HL-60 (cell line): ENCODE measurements at regions not wholly inside any gene's neighbourhood (a gene's known extent, or its start where the extent isn't known, plus 50 kb on each side); places are given as distances from the start of the nearest gene placed in this dataset.

Source experiments
- DNase-seq, 2 experiments: peaks; one replicate each; pipeline ENCODE4 v3.0.0-alpha.2; 2010 to 2020; ENCODE audit warnings: low read depth in 1 of 2, low spot score in 1 of 2
- H3K27ac ChIP-seq: fragments of 250-450 bp; sonication (Bioruptor Pico); replicated peaks from 2 replicates; pipeline ENCODE4 v1.5.1; 2020; ENCODE audit warnings: mild to moderate bottlenecking, moderate library complexity
- H3K27me3 ChIP-seq: fragments of 250-450 bp; sonication (Bioruptor Pico); 2 replicates; pipeline ENCODE4 v1.5.1; 2021; ENCODE audit warnings: mild to moderate bottlenecking, moderate library complexity; ENCODE audit not compliant: insufficient read depth, poor library complexity, severe bottlenecking
- H3K4me3 ChIP-seq: replicated peaks from 2 replicates; pipeline ENCODE4 v1.5.1; 2011; ENCODE audit warnings: mild to moderate bottlenecking, control low read depth, low read length; ENCODE audit not compliant: insufficient read depth
- GABPA ChIP-seq: IDR thresholded peaks from 2 replicates; pipeline ENCODE4 v1.6.1; 2012; ENCODE audit warnings: low read depth
- POLR2AphosphoS5 ChIP-seq: IDR thresholded peaks from 2 replicates; pipeline ENCODE4 v1.6.1; 2012; ENCODE audit warnings: low read depth
- SPI1 ChIP-seq: IDR thresholded peaks from 2 replicates; pipeline ENCODE4 v1.6.1; 2012; ENCODE audit warnings: low read depth, mild to moderate bottlenecking, borderline replicate concordance
- TF ChIP-seq, protein P1 (sequence below): IDR thresholded peaks from one replicate; pipeline ENCODE4 v1.5.1; 2011; ENCODE audit warnings: low read length, control low read depth, inconsistent platforms; ENCODE audit not compliant: insufficient read depth
- TF ChIP-seq, protein P2 (sequence below): IDR thresholded peaks from 2 replicates; pipeline ENCODE4 v1.6.1; 2012; ENCODE audit warnings: low read depth; ENCODE audit not compliant: insufficient replicate concordance

DNA sequence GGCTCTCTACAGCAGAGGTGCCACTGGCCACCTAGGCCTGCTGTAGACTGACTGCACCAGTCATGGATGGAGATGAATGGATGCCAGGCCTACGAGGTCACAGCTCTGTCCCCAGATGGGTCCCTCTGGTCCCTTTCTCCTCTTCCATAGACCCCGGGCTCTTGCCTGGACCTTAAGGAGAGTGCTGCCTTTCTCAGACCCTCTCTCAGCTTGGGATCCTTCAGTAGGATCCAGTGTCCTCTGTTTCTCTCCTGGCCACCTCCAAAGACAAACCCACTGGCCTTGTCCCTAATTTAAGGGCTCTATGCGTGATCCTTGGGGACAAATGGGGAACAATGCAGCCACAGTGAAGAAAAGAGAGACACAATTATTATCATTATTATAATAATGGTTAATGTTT, 189.3 kb upstream of the C16orf82 start:
- no peak overlapping the region for H3K4me3 ChIP-seq
- H3K27ac ChIP-seq: no peak overlapping the region
- TF ChIP-seq, protein P1, sequence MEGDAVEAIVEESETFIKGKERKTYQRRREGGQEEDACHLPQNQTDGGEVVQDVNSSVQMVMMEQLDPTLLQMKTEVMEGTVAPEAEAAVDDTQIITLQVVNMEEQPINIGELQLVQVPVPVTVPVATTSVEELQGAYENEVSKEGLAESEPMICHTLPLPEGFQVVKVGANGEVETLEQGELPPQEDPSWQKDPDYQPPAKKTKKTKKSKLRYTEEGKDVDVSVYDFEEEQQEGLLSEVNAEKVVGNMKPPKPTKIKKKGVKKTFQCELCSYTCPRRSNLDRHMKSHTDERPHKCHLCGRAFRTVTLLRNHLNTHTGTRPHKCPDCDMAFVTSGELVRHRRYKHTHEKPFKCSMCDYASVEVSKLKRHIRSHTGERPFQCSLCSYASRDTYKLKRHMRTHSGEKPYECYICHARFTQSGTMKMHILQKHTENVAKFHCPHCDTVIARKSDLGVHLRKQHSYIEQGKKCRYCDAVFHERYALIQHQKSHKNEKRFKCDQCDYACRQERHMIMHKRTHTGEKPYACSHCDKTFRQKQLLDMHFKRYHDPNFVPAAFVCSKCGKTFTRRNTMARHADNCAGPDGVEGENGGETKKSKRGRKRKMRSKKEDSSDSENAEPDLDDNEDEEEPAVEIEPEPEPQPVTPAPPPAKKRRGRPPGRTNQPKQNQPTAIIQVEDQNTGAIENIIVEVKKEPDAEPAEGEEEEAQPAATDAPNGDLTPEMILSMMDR: no peak
- no peak for TF ChIP-seq GABPA
- no peak for DNase-seq
- no peaks in the 10 kb centered on the region for H3K27me3 ChIP-seq

DNA sequence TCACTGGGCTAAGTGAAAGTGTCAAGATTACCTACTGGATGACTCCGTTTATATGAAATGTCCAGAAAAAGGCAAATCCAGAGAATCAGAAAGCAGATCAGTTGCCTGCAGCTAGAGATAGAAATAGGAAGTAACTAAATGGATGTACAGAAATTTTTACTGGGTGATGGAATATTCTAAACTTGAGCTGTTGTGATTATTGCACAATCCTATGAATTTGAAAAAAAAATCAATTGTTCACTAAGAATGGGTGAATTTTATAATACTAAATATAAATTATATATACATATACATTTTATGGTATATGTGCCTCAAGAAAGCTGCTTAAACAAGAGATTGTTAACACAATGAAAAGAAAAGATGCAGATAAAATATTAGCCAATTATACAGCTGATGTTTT, 181.1 kb upstream of the C16orf82 start:
- Histone ChIP-seq H3K27ac (no peak overlapping the region), H3K27me3 (no peaks in the 10 kb centered on the region), H3K4me3 (no peak overlapping the region)
- TF ChIP-seq POLR2AphosphoS5 (no peak), GABPA (no peak), SPI1 (no peak)
- TF ChIP-seq, protein P2, sequence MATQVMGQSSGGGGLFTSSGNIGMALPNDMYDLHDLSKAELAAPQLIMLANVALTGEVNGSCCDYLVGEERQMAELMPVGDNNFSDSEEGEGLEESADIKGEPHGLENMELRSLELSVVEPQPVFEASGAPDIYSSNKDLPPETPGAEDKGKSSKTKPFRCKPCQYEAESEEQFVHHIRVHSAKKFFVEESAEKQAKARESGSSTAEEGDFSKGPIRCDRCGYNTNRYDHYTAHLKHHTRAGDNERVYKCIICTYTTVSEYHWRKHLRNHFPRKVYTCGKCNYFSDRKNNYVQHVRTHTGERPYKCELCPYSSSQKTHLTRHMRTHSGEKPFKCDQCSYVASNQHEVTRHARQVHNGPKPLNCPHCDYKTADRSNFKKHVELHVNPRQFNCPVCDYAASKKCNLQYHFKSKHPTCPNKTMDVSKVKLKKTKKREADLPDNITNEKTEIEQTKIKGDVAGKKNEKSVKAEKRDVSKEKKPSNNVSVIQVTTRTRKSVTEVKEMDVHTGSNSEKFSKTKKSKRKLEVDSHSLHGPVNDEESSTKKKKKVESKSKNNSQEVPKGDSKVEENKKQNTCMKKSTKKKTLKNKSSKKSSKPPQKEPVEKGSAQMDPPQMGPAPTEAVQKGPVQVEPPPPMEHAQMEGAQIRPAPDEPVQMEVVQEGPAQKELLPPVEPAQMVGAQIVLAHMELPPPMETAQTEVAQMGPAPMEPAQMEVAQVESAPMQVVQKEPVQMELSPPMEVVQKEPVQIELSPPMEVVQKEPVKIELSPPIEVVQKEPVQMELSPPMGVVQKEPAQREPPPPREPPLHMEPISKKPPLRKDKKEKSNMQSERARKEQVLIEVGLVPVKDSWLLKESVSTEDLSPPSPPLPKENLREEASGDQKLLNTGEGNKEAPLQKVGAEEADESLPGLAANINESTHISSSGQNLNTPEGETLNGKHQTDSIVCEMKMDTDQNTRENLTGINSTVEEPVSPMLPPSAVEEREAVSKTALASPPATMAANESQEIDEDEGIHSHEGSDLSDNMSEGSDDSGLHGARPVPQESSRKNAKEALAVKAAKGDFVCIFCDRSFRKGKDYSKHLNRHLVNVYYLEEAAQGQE: no peak
- TF ChIP-seq, protein P1: no peak
- no peak for DNase-seq

DNA sequence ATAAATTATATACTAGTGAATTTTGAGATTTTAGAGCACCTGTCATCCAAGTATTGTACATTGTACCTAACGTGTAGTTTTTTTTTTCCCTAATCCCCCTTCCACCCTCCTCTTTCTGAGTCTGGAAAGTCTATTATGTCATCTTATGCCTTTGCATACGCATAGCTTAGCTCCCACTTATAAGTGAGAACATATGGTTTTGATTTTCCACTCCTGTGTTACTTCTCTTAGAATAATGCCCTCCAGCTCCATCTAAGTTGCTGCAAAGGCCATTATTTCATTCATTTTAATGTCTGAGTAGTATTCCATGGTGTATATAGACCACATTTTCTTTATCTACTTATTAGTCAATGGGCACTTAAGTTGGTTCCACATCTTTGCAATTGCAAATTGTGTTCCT, 177.0 kb upstream of the C16orf82 start:
- H3K27me3 ChIP-seq: no peaks in the 10 kb centered on the region
- no peak overlapping the region for H3K27ac ChIP-seq
- no peak for DNase-seq
- H3K4me3 ChIP-seq: no peak overlapping the region
- no peak for TF ChIP-seq POLR2AphosphoS5
- TF ChIP-seq, protein P1: no peak
- TF ChIP-seq SPI1: no peak
- TF ChIP-seq, protein P2: no peak
- no peak for TF ChIP-seq GABPA

DNA sequence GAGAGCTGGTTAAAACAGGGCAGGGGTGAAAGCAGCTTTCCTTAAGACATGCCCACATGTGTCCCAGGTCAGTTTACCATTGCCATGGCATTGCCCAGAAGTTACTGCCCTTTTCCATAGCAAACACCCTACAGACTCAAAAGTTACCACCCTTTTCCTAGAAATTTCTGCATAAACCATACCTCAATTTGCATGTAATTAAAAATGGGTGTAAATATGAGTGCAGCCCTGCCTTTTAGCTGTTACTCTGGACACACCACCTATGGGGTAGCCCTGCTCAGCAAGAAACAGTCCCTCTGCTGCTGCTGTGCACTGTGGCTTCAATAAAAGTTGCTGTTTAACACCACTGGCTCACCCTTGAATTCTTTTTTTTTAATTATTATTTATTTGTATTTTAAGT, 168.5 kb upstream of the C16orf82 start:
- no peak overlapping the region for H3K4me3 ChIP-seq
- no peaks in the 10 kb centered on the region for H3K27me3 ChIP-seq
- no peak for DNase-seq
- TF ChIP-seq, protein P2: no peak
- H3K27ac ChIP-seq: no peak overlapping the region
